ENCODE measurements at regions not wholly inside any gene's neighbourhood (a gene's known extent, or its start where the extent isn't known, plus 50 kb on each side); places are given as distances from the start of the nearest gene placed in this dataset.
"Not testable (repeated sequence)": the region's sequence is repeated elsewhere in the genome, so short reads cannot be mapped to it uniquely, and the experiment has no call there.

DNA sequence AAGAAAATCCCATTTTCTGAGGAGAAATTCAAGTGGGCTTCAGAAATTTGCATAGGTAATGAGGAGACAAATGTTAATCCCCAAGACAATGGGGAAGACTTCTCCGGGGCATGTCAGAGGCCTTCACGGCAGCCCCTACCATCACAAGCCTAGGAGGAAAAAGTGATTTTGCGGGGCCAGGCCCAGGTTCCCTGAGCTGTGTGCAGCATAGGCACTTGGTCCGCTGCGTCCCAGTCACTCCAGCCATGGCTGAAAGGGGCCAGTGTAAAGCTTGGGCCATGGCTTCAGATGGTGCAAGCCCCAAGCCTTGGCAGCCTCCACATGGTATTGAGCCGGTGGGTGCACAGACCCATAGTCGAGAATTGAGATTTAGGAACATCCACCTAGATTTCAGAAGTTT is 570.7 kb downstream of the KCNA4 start:
- Histone ChIP-seq H3F3A (ENCODE audit: insufficient read depth) (no peaks in the 10 kb centered on the region), H3K4me1 (ENCODE audit: insufficient read depth) (peaks cover 12% of the 10 kb centered on the region; the same call in 1 of the 2 replicates), H3K4me3 (no peak overlapping the region), H4K20me1 (ENCODE audit: insufficient read depth) (no peaks in the 10 kb centered on the region), H3K27me3 (replicated peaks; ENCODE audit: insufficient read depth) (no peaks in the 10 kb centered on the region), H3K9ac (no peak overlapping the region), H2AFZ (no peak overlapping the region), H3K4me2 (ENCODE audit: unreplicated experiment) (no peak overlapping the region), H3K9me2 (ENCODE audit: insufficient read depth) (no peaks in the 10 kb centered on the region), H3K79me2 (ENCODE audit: insufficient read depth) (no peaks in the 10 kb centered on the region), H3K36me3 (ENCODE audit: low read depth) (no peaks in the 10 kb centered on the region), H3K9me3 (ENCODE audit: low read depth) (no peaks in the 10 kb centered on the region), H3K27ac (no peak overlapping the region)
- in situ Hi-C loops (cut with MboI): loop anchor here (25.0 kb wide), 2 partner anchors 866 to 1466 kb away; partner anchors contain the start of gene ARL14EP
- TF ChIP-seq EZH2phosphoT487 (IDR thresholded peaks at IDR 0.05; ENCODE audit: insufficient read depth, low read depth): no peak
- no peak for TF ChIP-seq EZH2 (IDR thresholded peaks at IDR 0.05; ENCODE audit: insufficient read depth, poor library complexity, severe bottlenecking)
- 42 to 54% methylated on average over 7 of the region's 7 CpGs for WGBS, 2 experiments (ENCODE audit: low coverage in 1 of 2, low lambda C conversion rate in 2 of 2, missing lambda C conversion rate in 2 of 2)
- DNase-seq: no peak

DNA sequence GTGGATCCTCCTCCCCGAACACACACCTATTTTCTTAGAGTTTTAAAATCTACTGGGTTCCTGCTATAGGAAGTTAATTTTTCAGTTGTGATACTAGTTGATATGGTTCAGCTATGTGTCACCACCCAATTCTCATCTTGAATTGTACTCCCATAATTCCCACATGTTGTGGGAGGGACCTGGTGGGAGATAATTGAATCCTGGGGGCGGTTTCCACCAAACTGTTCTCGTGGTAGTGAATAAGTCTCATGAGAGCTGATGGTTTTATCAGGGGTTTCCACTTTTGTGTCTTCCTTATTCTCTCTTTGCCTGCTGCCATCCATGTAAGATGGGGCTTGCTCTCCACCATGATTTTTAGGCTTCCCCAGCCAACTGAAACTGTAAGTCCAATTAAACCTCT is 571.6 kb downstream of the KCNA4 start:
- H3K27me3 ChIP-seq (replicated peaks; ENCODE audit: insufficient read depth); H3K79me2 ChIP-seq (ENCODE audit: insufficient read depth); H2AFZ ChIP-seq; H3F3A ChIP-seq (ENCODE audit: insufficient read depth); H4K20me1 ChIP-seq (ENCODE audit: insufficient read depth); H3K27ac ChIP-seq; H3K4me2 ChIP-seq (ENCODE audit: unreplicated experiment); DNase-seq; H3K9me3 ChIP-seq (ENCODE audit: low read depth); H3K36me3 ChIP-seq (ENCODE audit: low read depth); H3K4me3 ChIP-seq; H3K9me2 ChIP-seq (ENCODE audit: insufficient read depth); H3K9ac ChIP-seq: not testable (repeated sequence)
- peaks cover 12% of the 10 kb centered on the region; the same call in 1 of the 2 replicates for H3K4me1 ChIP-seq (ENCODE audit: insufficient read depth)
- in situ Hi-C loops (cut with MboI): loop anchor here (25.0 kb wide), 2 partner anchors 867 to 1467 kb away; partner anchors contain the start of gene ARL14EP
- 21 to 36% methylated on average over 3 of the region's 3 CpGs for WGBS, 2 experiments (ENCODE audit: low coverage in 1 of 2, low lambda C conversion rate in 2 of 2, missing lambda C conversion rate in 2 of 2)

DNA sequence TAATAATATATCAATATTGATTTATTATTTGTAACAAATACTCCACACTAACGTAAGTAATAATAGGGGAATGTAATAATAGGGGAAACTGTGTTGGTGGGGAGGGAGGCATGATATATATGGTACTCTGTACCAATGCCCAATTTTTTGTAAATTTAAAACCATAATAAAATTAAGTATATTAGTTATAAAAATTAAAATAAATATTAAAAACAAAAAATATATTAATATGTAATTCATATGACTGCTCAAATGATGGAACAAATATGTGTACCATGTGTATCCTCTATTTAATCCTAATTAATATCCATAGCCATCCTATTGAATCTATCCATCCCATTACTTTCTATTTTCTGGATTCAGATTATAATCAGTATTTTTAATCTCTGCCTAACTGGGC is 578.0 kb downstream of the KCNA4 start:
- H3K4me1 ChIP-seq (ENCODE audit: insufficient read depth): no peaks in the 10 kb centered on the region
- no peak overlapping the region for H2AFZ ChIP-seq
- no peaks in the 10 kb centered on the region for H3K9me2 ChIP-seq (ENCODE audit: insufficient read depth)
- TF ChIP-seq EZH2 (IDR thresholded peaks at IDR 0.05; ENCODE audit: insufficient read depth, poor library complexity, severe bottlenecking) (no peak), EZH2phosphoT487 (IDR thresholded peaks at IDR 0.05; ENCODE audit: insufficient read depth, low read depth) (no peak)
- no peak overlapping the region for H3K4me3 ChIP-seq
- H3K36me3 ChIP-seq (ENCODE audit: low read depth): no peaks in the 10 kb centered on the region
- H3K79me2 ChIP-seq (ENCODE audit: insufficient read depth): no peaks in the 10 kb centered on the region
- no peaks in the 10 kb centered on the region for H4K20me1 ChIP-seq (ENCODE audit: insufficient read depth)
- no peak overlapping the region for H3K27ac ChIP-seq
- in situ Hi-C loops (cut with MboI): loop anchor here (25.0 kb wide), 2 partner anchors 873 to 1473 kb away; partner anchors contain the start of gene ARL14EP
- 33 to 34% methylated on average over 1 of the region's 1 CpG for WGBS, 2 experiments (ENCODE audit: low coverage in 1 of 2, low lambda C conversion rate in 2 of 2, missing lambda C conversion rate in 2 of 2)
- H3K27me3 ChIP-seq (replicated peaks; ENCODE audit: insufficient read depth): no peaks in the 10 kb centered on the region
- no peak overlapping the region for H3K9ac ChIP-seq
- no peaks in the 10 kb centered on the region for H3K9me3 ChIP-seq (ENCODE audit: low read depth)
- H3K4me2 ChIP-seq (ENCODE audit: unreplicated experiment): no peak overlapping the region
- H3F3A ChIP-seq (ENCODE audit: insufficient read depth): no peaks in the 10 kb centered on the region
- DNase-seq: no peak

DNA sequence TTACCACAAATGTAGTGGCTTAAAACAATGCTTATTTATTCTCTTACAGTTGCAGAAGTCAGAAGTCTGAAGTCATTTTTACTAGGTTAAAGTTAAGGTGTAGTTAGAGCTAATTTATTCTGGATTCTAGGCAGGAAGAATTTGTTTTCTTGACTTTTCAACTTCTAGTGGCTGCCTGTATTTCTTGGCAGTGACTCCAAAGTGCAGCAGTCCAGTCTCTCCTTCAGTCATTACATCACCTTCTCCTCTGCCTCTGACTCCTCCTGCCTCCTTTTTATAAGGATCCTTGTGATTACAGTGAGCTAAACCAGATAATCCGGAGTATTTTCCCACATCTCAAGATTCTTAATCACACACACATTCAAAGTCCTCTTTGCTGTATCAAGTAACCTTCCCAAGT is 581.4 kb downstream of the KCNA4 start:
- no peaks in the 10 kb centered on the region for H3K27me3 ChIP-seq (replicated peaks; ENCODE audit: insufficient read depth)
- in situ Hi-C loops (cut with MboI): loop anchor here (25.0 kb wide), 2 partner anchors 877 to 1477 kb away; partner anchors contain the start of gene ARL14EP
- H3F3A ChIP-seq (ENCODE audit: insufficient read depth): no peaks in the 10 kb centered on the region
- no peak overlapping the region for H3K27ac ChIP-seq
- peak; percentile 8 for DNase-seq
- H3K9me2 ChIP-seq (ENCODE audit: insufficient read depth): no peaks in the 10 kb centered on the region
- H3K36me3 ChIP-seq (ENCODE audit: low read depth): no peaks in the 10 kb centered on the region
- no peaks in the 10 kb centered on the region for H3K79me2 ChIP-seq (ENCODE audit: insufficient read depth)
- H3K4me3 ChIP-seq: no peak overlapping the region
- no peak overlapping the region for H3K4me2 ChIP-seq (ENCODE audit: unreplicated experiment)
- no peak overlapping the region for H2AFZ ChIP-seq
- no peaks in the 10 kb centered on the region for H3K4me1 ChIP-seq (ENCODE audit: insufficient read depth)
- 57 to 65% methylated on average over 1 of the region's 1 CpG for WGBS, 2 experiments (ENCODE audit: low coverage in 1 of 2, low lambda C conversion rate in 2 of 2, missing lambda C conversion rate in 2 of 2)
- no peaks in the 10 kb centered on the region for H4K20me1 ChIP-seq (ENCODE audit: insufficient read depth)
- H3K9me3 ChIP-seq (ENCODE audit: low read depth): no peaks in the 10 kb centered on the region
- TF ChIP-seq EZH2phosphoT487 (IDR thresholded peaks at IDR 0.05; ENCODE audit: insufficient read depth, low read depth) (no peak), EZH2 (IDR thresholded peaks at IDR 0.05; ENCODE audit: insufficient read depth, poor library complexity, severe bottlenecking) (no peak)
- no peak overlapping the region for H3K9ac ChIP-seq
